NCI-H460 (cell line): ENCODE measurements at regions not wholly inside any gene's neighbourhood (a gene's known extent, or its start where the extent isn't known, plus 50 kb on each side); places are given as distances from the start of the nearest gene placed in this dataset.
"Not testable (repeated sequence)": the region's sequence is repeated elsewhere in the genome, so short reads cannot be mapped to it uniquely, and the experiment has no call there.

Experiments
- DNase-seq: peaks from one replicate; pipeline ENCODE4 v3.0.0-alpha.2; 2016; ENCODE audit warnings: low read depth; ENCODE audit errors: extremely low read depth

DNA sequence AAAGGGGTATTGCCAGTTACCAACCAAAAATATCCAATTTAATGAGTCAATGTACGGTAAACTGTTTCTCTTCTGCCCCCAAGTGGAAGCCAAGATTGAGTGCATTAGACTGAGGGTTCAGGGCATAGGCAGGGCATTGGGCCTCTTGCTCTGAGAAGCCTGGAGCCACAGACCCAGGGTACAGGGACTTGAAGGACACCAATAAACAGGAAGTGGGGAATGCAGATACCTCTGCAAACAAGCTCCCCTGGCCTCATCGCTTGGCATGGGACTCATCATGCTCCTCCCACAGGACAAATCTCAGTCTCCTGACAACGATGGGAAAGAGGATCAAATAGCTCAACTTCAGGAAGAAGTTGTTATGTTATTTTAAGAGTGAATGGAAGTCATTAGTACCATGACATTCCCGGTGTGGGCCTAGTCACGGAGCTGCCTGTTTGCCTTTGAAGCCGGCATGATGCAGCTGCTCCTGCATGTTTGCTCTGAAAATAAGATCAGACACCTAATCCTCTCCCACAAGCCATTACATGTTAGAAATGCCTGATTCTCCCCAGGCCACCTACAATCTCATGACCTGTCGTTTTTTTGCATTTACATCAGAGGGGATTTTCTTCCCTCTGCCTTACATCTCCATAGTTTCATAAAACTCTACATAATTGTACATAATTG lies 224.2 kb downstream of the RCHY1 start:
- peak; percentile 30 for DNase-seq

DNA sequence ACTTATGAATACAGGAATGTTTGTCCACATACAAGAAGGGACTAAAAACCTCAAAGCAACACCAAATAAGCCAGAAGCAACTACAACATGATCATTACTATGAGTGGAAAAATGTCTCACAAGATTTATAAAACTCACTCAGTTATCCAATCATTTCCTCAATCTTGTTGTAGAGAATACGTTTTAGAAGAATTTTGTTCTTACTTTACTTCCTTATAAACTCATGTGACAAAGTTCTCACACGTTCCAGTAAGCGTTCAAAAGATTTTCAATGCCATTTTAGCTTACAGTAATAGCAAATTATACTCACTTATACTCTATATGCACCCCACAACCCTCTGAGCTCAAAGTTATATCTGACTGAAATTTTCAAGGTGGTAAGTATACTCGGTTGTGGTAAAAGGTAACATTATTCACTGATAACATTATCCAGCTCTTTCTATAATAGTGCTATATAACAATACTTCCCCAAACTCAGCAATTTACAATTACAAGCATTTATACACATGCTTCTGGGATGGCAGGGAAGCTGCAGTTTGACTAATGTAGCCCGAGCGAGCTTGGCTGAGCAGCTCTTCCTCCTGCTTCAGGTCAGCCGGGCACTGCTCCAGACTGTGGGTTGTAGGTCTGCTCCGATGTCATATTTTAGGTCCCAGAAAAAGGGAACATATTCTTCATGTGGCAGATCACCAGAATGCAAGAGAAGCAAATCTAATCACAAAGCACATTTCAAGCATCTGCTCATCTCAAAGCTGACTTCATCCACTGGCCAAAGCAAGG lies 226.3 kb downstream of the RCHY1 start:
- DNase-seq, result no peak

DNA sequence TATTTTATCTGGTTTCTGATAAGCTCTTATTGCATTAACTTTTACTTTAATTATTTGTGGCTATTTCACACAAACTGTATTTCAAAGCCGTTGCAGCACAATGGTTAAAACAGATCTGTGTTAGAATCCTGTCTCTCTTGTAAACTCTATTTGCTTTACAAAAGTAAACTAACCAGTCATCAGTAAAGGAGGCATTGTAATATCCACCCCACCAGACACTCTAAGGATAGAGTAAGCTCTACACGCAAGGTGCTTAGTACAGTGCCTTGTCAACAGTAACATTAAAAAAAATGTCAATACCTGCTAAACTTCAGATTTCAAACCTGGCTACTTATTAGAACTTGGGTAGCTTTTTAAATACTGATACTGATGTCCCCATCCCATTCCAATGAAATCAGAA lies 228.4 kb downstream of the RCHY1 start:
- DNase-seq, result no peak

DNA sequence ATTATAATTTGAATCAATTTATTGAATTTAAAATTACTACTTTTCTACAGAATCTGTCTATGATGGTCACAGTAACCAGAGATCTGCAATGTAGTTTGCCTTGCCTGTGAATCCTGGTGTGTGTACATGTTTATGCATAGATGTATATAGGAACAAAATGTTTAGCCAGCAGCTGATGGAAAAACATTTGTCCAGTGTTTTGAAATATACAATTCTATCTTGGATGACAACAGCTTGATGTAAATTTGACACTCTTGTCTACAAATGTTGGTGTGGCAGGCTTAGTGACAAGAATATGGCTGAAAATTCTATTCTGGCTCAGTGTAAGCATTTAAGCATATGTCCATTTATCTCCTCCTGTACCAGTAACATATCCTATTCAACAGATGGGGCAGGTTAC lies 229.4 kb downstream of the RCHY1 start:
- DNase-seq, result no peak

DNA sequence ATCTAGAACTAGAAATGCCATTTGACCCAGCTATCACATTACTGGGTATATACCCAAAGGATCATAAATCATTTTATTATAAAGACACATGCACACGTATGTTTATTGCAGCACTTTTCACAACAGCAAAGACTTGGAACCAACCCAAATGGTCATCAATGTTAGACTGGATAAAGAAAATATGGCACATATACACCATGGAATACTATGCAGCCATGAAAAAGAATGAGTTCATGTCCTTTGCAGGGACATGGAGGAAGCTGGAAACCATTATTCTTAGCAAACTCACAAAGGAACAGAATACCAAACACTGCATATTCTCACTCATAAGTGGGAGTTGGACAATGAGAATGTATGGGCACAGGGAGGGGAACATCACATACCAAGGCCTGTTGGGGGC lies 233.7 kb downstream of the RCHY1 start:
- not testable (repeated sequence) for DNase-seq

DNA sequence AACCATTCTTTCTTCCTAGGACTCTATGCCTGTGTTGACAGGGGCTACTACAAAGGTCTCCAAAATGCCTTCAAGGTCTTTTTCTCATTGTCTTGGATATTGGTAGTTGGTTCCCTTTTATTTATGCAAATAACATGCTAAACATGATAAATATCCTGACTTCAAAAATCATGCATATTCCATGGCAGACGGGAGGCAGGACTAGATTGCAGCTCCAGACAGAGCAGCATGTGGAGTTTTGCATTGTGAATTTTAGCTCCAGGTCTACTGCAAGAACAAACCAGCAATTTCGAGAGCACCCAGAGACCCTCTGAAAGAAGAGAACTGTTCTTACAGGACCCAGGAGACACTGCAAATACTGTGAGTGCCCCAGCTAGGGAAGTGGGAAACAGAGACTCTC lies 254.9 kb downstream of the RCHY1 start:
- no peak for DNase-seq

DNA sequence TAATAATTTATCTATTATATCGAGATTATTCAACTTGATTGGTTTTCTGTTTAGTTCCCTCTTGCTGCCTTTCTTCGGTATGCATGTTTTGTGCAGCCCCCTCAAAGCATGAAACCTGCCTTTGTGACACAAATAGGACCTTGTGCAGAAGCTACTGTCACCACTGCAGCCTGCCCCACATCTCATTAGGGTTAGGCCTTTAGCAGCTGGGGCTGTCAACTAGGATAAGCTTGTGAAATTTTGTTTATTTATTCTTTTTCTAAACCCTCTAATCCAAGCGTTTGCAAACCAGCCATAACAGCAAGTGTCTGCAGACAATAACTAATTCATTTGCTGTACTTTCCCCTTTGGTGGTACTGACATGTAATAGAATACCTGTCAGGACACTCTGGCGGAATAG lies 258.9 kb downstream of the RCHY1 start:
- DNase-seq, result no peak

DNA sequence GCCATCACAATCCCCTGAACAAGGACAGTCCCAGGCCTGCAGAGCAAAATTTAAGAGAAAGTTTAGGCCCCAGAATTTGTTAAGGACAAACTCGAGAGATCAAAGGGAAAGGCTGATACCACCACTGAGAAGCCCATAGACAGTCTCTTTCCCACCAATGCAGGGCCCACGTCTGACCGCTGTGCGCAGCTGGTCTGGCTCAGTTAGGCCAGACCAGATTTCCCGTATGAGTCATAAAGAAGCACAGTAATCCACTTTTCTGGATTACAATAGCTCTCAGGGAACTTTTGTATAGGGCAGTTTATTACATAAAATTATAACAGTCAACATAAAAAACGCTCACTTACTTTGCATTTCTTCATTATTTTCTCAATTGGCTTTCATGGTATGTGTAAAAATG lies 259.5 kb downstream of the RCHY1 start:
- DNase-seq, result no peak

DNA sequence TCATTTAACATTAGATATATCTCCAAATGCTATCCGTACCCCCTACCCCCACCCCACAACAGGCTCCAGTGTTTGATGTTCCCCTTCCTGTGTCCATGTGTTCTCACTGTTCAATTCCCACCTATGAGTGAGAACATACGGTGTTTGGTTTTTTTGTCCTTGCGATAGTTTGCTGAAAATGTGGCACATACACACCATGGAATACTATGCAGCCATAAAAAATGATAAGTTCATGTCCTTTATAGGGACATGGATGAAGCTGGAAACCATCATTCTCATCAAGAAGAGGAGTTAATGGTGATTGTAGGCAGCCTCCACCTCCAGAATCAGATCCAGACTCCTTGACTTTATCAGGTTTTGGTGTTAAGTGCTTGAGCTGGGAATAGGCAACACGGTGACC lies 261.1 kb downstream of the RCHY1 start:
- DNase-seq, result not testable (repeated sequence)

DNA sequence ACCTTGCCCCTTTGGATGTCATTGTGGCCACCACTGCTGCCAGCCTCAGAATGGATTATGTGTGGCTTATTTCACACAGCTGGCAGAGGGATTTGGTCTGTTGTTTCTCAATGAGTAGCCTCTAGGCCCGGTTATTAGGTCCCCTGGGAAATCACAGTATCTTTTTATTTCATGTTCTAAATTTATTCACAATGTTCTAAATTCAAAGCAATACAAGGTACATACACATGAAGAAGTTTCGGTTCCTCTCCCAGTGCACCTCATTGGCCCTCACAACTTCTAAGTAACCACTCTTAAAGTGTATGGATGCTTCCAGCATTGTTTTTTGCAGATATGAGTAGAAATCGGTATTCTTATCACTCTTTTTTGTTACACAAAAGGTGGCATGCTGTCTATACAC lies 262.7 kb downstream of the RCHY1 start:
- DNase-seq, result no peak

DNA sequence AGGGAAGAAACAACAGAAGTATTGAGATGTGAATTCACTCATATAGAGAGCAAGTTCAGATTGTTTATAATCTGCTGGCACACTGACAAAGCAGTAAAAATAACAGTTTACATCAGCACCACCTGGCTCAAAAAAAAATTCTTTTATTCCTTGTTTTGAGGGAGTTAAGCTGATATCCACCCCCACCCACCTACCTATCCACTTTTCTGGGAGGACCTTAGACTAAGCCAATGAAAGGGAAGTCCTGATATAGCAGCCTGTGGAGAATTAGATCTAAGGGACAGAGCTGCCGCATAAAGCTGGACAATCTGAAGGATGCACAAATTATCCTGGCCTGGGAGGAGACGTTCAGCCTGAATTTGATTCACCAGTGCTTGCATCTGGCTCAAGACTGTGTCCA lies 264.5 kb downstream of the RCHY1 start:
- DNase-seq, result no peak

DNA sequence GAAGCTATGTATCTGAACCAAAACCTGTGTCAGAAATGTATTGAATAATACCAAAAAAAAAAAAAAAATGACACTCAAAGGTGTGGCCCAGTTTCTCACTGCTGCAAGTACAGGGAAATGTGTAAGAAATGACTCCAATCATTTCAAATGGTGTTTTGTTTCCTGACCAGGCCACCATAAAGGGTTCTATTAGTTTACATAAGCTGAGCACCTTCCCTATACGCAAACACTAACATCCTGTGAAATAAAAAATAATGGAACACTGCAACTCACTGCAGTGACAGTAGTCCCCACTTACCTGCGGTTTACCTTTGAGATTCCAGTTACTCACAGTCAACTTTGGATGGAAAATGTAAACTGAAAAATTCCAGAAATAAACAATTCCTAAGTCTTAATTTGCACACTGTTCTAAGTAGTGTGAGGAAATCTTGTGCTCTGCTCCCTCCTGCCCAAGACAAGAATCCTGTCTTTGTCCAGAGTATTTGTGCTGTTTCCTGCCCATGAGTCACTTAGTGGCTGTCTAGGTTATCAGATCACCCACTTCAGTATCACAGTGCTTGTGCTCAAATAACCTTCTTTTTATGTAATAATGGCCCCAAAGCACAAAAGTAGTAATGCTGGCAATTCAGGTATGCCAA lies 265.3 kb downstream of the RCHY1 start:
- no peak for DNase-seq

DNA sequence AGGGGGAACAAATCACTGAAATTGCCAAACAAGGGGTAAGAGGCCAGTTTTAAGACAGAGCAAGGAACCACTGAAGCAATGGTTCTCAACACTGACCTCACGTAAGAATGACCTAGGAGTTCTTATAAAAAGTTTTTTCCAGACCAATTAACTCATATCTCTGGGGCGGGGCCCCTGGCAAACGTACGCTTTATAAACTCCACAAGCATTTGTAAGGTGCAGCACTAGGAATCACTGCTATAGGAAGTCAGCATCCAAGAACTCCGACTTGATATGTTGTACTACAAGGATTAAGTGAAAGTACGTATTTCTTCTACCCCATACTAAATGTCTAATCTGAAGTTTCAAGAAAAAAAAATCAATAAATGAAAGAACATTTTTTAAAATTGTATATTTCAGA lies 269.9 kb downstream of the RCHY1 start:
- no peak for DNase-seq

DNA sequence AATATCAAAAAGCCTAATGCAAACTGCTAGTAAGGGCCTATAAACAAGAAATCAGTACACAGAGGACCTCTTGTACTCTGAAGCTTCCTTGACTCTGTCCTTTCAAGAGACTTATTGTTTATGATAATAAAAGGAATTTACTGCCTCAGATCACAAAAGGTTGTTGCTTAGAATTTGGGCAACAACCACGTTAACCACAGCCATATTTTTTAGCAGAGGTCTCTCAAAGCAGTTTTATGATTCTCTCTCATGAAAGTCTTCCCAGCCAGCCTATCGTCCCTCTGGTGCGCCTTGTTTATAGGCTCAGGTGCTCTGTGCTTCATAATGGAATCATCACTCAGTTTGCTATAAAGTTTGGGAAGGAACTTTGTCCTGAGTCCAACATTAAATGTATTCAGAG lies 270.6 kb downstream of the RCHY1 start:
- DNase-seq, result no peak

DNA sequence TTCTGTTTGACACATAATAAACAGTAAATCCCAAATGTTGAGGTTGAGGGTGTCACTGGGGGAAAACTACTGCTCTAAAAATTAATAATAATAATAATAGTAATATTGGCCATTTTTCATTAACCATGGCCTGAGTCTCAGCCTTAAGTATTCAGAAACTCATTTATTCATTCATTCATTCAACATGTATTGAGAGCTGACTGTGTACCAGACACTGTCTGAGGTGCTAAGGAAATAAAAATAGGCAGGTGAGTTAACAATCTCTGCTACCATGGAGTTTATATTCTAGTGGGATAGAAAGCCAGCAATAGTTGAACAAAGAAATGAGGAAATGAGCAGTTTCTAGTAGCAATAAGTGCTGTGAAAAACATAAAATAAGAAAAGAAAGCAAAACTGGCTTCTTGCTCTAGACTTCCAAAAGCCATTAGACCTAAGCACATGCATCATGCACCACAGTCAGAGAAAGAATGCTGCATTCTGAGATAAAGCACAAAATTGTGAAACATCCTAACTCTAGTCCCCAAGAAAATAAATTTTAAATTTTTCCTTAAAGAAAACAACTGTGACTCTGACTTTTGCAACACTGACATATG lies 278.7 kb downstream of the RCHY1 start:
- DNase-seq, result no peak

DNA sequence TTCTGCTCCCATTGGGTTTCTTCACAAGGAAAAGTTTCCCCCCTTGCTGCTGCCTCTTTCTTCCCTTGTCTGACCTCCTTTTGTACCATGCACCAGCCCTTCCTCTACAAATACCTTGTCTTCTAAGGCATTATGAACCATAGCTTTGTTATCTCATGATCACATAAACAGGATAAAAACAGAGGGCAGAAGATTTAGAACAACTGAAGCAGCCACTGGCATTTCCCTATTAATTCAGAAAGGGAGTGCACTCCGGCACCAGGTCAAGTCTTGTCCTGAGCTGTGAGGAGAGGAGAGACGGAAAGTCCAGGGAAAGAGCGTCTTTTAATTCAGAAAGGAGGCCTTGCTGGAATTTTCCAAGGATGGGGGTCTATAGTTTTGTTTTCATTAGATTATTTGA lies 281.7 kb downstream of the RCHY1 start:
- no peak for DNase-seq

DNA sequence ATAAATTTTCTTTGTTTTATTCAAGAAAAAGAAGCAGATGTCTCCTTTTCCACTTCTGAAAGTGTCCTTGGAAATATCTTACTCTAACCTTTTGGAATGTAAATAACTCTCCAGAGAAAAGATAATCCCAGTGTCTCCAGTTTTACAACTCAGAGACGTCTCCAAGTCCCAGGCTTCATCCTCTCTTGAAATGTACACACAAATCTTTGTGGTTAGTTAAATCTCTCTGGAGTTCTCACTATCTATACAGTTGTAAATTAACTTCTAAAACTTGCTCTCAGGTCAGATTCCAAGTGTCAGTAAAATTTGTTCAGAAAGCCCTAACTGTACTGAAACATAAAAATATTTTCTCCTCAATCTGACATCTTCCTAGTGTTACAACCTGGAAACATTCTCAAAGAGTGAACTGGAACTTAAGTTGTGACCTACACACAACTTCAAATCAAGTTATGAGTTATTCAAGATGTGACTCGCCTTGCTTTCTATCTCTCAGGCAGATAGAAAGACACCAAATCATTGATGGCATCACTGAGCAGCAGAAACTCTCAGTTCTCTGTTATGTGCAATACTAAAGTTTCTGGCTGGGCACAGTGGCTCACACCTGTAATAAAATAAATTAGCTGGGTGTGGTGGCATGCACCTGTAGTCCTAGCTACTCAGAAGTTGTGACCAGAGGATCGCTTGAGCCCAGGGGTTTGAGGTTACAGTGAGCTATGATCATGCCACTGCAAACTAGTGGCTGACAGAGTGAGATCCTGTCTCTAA lies 284.2 kb downstream of the RCHY1 start:
- DNase-seq, result no peak

DNA sequence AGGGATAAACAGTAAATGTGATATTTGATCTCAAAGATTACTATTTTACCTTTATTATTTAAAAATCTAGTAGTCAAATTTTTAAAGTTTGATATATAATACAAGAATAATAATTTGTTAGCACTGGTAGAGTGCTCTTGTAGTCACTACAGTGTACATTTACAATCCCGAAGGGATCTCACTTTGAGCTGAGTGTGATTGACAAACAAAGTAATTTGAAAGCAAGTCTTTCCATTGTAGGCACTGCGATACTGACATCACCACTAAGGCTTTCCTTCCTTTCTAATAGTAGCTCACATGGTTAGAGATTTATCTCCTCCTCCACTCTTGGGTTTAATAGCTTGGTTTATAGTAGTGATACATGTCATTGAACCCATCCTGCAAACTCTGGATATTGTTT lies 280.6 kb downstream of the PARM1 start:
- DNase-seq, result no peak

DNA sequence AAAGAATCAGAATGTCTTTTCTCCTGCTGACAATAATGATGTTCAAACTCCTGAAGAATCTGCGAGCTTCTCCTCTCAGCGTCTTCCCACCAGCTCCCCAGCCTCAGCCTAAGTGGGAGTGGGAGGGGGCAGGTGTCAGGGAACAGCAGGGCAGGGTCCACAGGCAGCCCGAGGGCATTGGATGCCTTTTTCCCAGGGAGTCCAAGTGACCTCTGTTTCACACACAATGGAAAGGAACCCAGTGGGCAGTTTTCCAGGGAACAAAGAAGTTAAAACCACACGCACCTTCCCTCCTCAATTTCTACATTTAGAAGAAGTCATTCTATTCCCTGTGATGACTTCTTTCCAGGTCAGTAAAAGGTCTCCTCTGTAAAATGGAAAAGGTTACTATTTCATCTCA lies 278.5 kb downstream of the PARM1 start:
- DNase-seq, result no peak

DNA sequence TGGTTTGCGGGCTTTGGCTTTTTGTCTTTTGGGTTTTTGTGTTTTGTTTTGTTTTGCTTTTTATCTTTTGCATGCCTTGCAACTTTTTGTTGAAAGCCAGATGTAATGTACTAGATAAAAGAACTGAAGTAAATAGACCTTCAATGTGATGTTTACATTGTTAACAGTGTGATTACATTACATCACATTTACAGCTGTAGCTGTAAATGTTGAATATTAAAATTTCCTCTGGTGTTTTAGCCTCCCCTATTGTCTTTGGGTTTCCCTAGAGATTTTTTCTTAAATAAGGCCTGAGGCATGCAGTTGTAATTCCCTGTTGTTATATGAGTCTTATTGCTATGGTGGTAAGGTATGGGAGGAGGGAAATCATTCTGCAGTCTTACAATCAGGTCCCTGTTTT lies 275.0 kb downstream of the PARM1 start:
- no peak for DNase-seq

DNA sequence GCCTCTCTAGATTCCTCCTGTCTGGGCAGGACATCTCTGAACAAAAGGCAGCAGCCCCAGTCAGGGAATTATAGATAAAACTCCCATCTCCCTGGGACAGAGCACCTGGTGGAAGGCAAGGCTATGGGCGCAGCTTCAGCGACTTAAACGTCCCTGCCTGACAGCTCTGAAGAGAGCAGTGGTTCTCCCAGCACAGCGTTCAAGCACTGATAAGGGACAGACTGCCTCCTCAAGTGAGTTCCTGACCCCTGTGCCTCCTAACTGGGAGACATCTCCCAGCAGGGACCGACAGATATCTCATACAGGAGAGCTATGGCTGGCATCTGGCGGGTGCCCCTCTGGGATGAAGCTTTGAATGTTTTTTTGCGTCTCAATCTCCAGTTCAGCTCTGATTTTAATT lies 262.2 kb downstream of the PARM1 start:
- no peak for DNase-seq
